ENCODE measurements at regions not wholly inside any gene's neighbourhood (a gene's known extent, or its start where the extent isn't known, plus 50 kb on each side); places are given as distances from the start of the nearest gene placed in this dataset.

DNA sequence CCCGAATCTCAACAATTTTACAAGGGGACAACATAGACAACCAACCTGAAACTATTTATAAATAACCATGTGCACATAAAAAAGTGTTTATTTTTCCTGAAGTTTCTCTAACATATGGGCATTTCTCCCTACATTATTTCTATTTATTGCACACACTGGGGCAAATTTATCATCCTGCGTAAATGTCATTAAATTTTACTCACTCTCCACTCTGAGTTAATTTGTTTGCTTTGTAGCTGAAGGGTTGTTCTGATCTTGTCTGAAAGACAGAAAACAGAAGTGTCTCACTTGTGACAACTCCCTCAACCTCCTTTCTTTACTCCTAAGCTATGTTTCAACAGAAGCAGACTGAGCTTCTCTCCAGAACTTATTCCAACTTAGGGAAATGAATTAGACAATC lies 194.2 kb downstream of the HIPK3 start:
- Histone ChIP-seq H2BK15ac (ENCODE audit: low read depth, low read length) (no peak overlapping the region), H3T11ph (ENCODE audit: low read length) (no peak overlapping the region), H4K20me1 (ENCODE audit: control insufficient read depth, insufficient read depth, insufficient read length) (no peaks in the 10 kb centered on the region), H3K9me3 (ENCODE audit: control insufficient read depth, low read depth, low read length) (no peaks in the 10 kb centered on the region), H3K27ac (ENCODE audit: insufficient read length, low read depth, low read length) (no peak overlapping the region), H3K18ac (ENCODE audit: insufficient read length, low read depth, low read length) (no peak overlapping the region), H3K4ac (ENCODE audit: low read depth, low read length) (no peak overlapping the region), H2BK20ac (ENCODE audit: low read depth, low read length, poor library complexity, severe bottlenecking) (no peak overlapping the region), H2AFZ (ENCODE audit: low read length) (no peak overlapping the region), H3K4me2 (ENCODE audit: insufficient read depth, insufficient read length, low read length) (no peak overlapping the region), H3K23ac (ENCODE audit: insufficient read length, low read depth, low read length) (no peak overlapping the region), H4K5ac (ENCODE audit: insufficient read length, low read depth, low read length) (no peak overlapping the region), H3K79me1 (ENCODE audit: insufficient read depth, low read depth, low read length, poor library complexity, severe bottlenecking) (no peaks in the 10 kb centered on the region), H3K4me1 (ENCODE audit: insufficient read depth, low read length) (no peaks in the 10 kb centered on the region), H3K14ac (ENCODE audit: insufficient read depth, low read length) (no peak overlapping the region), H3K23me2 (ENCODE audit: insufficient read length, low read depth, low read length, poor library complexity, severe bottlenecking) (no peaks in the 10 kb centered on the region), H2BK5ac (ENCODE audit: insufficient read length, low read length) (no peak overlapping the region), H2BK120ac (ENCODE audit: low read depth, low read length, poor library complexity, severe bottlenecking) (no peak overlapping the region), H3K27me3 (ENCODE audit: insufficient read depth, low read length) (no peaks in the 10 kb centered on the region), H2AK5ac (ENCODE audit: insufficient read length, low read length) (no peak overlapping the region), H2BK12ac (ENCODE audit: insufficient read length, low read depth, low read length) (no peak overlapping the region), H3K56ac (ENCODE audit: insufficient read length, low read depth, low read length) (no peak overlapping the region), H3K9ac (ENCODE audit: extremely low read depth, insufficient read length, low read length) (no peak overlapping the region), H4K91ac (ENCODE audit: insufficient read length, low read depth, low read length) (no peak overlapping the region), H3K79me2 (ENCODE audit: insufficient read depth, low read length) (no peaks in the 10 kb centered on the region), H4K8ac (replicated peaks; ENCODE audit: insufficient read length, low read depth, low read length) (no peak overlapping the region)
- DNase-seq, result no peak
- no peaks in the 10 kb centered on the region for H3K9me3 Mint-ChIP-seq
- H3K27me3 Mint-ChIP-seq (ENCODE audit: low read depth), result peaks cover 3% of the 10 kb centered on the region; the same call in 1 of the 2 replicates
- no peak overlapping the region for H3K4me3 Mint-ChIP-seq
- no peaks in the 10 kb centered on the region for H3K4me1 Mint-ChIP-seq
- H3K36me3 Mint-ChIP-seq (ENCODE audit: insufficient read depth in 1 of 3, low read depth in 3 of 3), result no peaks in the 10 kb centered on the region; a peak in 1 of 7 replicates
- no CpG with 5 or more reads among the region's 2 CpGs for WGBS (ENCODE audit: extremely low coverage, insufficient read length, low lambda C conversion rate)
- no peak overlapping the region for H3K27ac Mint-ChIP-seq
- TF ChIP-seq, protein P1, sequence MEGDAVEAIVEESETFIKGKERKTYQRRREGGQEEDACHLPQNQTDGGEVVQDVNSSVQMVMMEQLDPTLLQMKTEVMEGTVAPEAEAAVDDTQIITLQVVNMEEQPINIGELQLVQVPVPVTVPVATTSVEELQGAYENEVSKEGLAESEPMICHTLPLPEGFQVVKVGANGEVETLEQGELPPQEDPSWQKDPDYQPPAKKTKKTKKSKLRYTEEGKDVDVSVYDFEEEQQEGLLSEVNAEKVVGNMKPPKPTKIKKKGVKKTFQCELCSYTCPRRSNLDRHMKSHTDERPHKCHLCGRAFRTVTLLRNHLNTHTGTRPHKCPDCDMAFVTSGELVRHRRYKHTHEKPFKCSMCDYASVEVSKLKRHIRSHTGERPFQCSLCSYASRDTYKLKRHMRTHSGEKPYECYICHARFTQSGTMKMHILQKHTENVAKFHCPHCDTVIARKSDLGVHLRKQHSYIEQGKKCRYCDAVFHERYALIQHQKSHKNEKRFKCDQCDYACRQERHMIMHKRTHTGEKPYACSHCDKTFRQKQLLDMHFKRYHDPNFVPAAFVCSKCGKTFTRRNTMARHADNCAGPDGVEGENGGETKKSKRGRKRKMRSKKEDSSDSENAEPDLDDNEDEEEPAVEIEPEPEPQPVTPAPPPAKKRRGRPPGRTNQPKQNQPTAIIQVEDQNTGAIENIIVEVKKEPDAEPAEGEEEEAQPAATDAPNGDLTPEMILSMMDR (conservative IDR thresholded peaks at IDR 0.05), result no peak
